ENCODE measurements at regions not wholly inside any gene's neighbourhood (a gene's known extent, or its start where the extent isn't known, plus 50 kb on each side); places are given as distances from the start of the nearest gene placed in this dataset.
"Not testable (repeated sequence)": the region's sequence is repeated elsewhere in the genome, so short reads cannot be mapped to it uniquely, and the experiment has no call there.

- peak; percentile 44 for DNase-seq
These were observed 773.3 kb upstream of the SLC39A10 start for GRCh38 chr2:194883711-194884110.

- DNase-seq: no peak
These were observed 786.0 kb upstream of the SLC39A10 start for GRCh38 chr2:194870974-194871535.

GRCh38 chr2:194867328-194867727 lies 789.7 kb upstream of the SLC39A10 start:
- no peak for DNase-seq

- no peak for DNase-seq
These were observed 802.1 kb upstream of the SLC39A10 start for GRCh38 chr2:194854941-194855340.

GRCh38 chr2:194842871-194843270 lies 814.2 kb upstream of the SLC39A10 start:
- no peak for DNase-seq

- DNase-seq: not testable (repeated sequence)
These were observed 822.7 kb upstream of the SLC39A10 start for GRCh38 chr2:194834371-194834770.

- no peak for DNase-seq
These were observed 830.8 kb upstream of the SLC39A10 start for GRCh38 chr2:194826241-194826640.

GRCh38 chr2:194824450-194824849 lies 832.6 kb upstream of the SLC39A10 start:
- no peak for DNase-seq

GRCh38 chr2:194822657-194823056 lies 834.4 kb upstream of the SLC39A10 start:
- no peak for DNase-seq

- no peak for DNase-seq
These were observed 834.9 kb upstream of the SLC39A10 start for GRCh38 chr2:194822097-194822496.

- DNase-seq: no peak
These were observed 837.7 kb upstream of the SLC39A10 start for GRCh38 chr2:194819367-194819766.

GRCh38 chr2:194815475-194815874 lies 841.6 kb upstream of the SLC39A10 start:
- DNase-seq: no peak

- no peak for DNase-seq
These were observed 854.4 kb upstream of the SLC39A10 start for GRCh38 chr2:194802589-194802988.

- not testable (repeated sequence) for DNase-seq
These were observed 870.0 kb upstream of the SLC39A10 start for GRCh38 chr2:194787071-194787470.

- DNase-seq: not testable (repeated sequence)
These were observed 885.6 kb upstream of the SLC39A10 start for GRCh38 chr2:194771394-194771793.

- no peak for DNase-seq
These were observed 888.0 kb upstream of the SLC39A10 start for GRCh38 chr2:194769030-194769429.

- no peak for DNase-seq
These were observed 891.3 kb upstream of the SLC39A10 start for GRCh38 chr2:194765723-194766122.

GRCh38 chr2:194750926-194751325 lies 906.1 kb upstream of the SLC39A10 start:
- DNase-seq: no peak

GRCh38 chr2:194745557-194746146 lies 911.4 kb upstream of the SLC39A10 start:
- no peak for DNase-seq

- DNase-seq: no peak
These were observed 914.3 kb upstream of the SLC39A10 start for GRCh38 chr2:194742706-194743105.

- no peak for DNase-seq
These were observed 917.8 kb upstream of the SLC39A10 start for GRCh38 chr2:194739217-194739616.

- no peak for DNase-seq
These were observed 921.0 kb upstream of the SLC39A10 start for GRCh38 chr2:194735837-194736542.

GRCh38 chr2:194730266-194730665 lies 926.8 kb upstream of the SLC39A10 start:
- no peak for DNase-seq

GRCh38 chr2:194725169-194725568 lies 931.9 kb upstream of the SLC39A10 start:
- DNase-seq: no peak
